Upper lobe of left lung (tissue), 4 donors: ENCODE measurements at regions not wholly inside any gene's neighbourhood (a gene's known extent, or its start where the extent isn't known, plus 50 kb on each side); places are given as distances from the start of the nearest gene placed in this dataset.

Experiments
- CTCF ChIP-seq, 6 experiments: fragments of 450-650 bp in 4 of 6; fragments of 200-600 bp in 2 of 6; sonication (generic) in 2 of 6; IDR thresholded peaks; one replicate each; pipeline ENCODE4 v1.5.1; 2016 to 2019; ENCODE audit warnings: antibody characterized with exemption in 6 of 6
- POLR2A ChIP-seq, 4 donors: fragments of 450-650 bp; IDR thresholded peaks; one replicate each; pipeline ENCODE4 v1.5.1; 2016 to 2017; ENCODE audit warnings: antibody characterized with exemption in 4 of 4, mild to moderate bottlenecking in 2 of 4
- POLR2AphosphoS5 ChIP-seq, 2 donors: sonication (generic); formaldehyde crosslinking; IDR thresholded peaks; one replicate each; pipeline ENCODE4 v1.5.1; 2017; ENCODE audit warnings: antibody characterized with exemption in 2 of 2

GRCh38 chr15:79185199-79185598, 94.6 kb upstream of the RASGRF1 start:
- TF ChIP-seq CTCF (IDR thresholded peaks at IDR 0.05), result peak in 1 of 6 experiments; percentile 14
- TF ChIP-seq POLR2A (IDR thresholded peaks at IDR 0.05), result no peak
- TF ChIP-seq POLR2AphosphoS5 (IDR thresholded peaks at IDR 0.05), result no peak
